GM21528 (cell line): ENCODE measurements at regions not wholly inside any gene's neighbourhood (a gene's known extent, or its start where the extent isn't known, plus 50 kb on each side); places are given as distances from the start of the nearest gene placed in this dataset.
"Not testable (repeated sequence)": the region's sequence is repeated elsewhere in the genome, so short reads cannot be mapped to it uniquely, and the experiment has no call there.

ENCODE experiments used
- ATAC-seq: cut with Tn5 transposase; IDR thresholded peaks from one replicate; pipeline ENCODE4 v1.9.1; 2021; ENCODE audit warnings: mild to moderate bottlenecking, moderate library complexity; ENCODE audit not compliant: unreplicated experiment, low FRiP score

DNA sequence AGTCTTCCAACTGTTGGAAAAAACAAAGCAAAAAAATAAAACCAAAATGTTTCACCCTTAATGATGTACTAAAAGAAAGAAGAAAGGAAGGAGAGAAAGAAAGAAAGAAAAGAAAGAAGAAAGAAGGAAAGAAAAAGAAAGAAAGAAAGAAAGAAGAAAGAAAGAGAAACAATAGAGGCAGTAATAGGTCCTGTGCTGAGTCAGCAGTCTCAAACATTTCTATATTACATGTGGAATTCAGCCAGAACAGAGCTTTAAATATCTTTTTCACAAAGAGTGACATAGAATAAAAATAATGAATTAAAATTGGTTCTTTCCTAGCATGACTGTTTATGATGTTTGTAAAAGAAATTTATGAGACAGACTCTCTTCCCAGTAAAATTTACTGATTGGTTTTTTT is 1135.3 kb upstream of the CDH8 start:
- no peak for ATAC-seq

DNA sequence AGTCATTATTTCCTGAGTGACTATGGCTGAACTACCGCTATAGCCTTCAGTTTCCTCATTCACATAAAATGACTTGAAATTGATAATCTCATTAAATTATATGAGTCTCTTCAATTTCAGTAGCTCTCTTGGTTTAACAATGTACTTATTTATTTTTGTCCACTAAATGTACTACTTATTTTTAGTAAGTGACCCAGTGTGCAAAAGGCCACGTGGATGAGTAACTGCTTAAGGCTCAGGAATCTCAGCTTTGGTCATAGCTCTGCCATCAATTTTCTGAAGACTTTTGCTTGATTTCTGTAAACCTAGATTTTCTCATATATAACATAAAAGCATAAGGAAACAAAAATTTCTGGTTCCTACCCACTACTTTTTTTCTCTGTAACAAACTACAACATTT is 1132.9 kb upstream of the CDH8 start:
- ATAC-seq, result no peak

DNA sequence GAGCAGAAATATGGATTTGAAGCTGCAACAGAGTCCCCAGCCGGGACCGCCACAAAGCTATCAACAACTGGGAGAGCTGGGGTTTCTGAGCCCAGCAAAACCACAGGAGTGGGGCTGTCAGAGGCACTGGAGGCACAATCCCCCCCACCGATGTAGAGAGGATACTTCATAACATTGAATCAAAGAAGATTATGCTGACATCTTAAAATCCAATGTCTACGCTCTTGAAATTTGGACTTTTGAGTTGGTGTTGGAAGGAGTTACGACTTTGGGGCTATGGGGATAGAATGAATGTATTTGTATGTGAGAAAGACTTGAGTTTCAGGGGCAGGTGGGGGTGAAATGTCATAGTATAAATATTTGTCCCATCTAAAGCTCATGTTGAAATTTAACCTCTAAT is 1121.6 kb upstream of the CDH8 start:
- no peak for ATAC-seq

DNA sequence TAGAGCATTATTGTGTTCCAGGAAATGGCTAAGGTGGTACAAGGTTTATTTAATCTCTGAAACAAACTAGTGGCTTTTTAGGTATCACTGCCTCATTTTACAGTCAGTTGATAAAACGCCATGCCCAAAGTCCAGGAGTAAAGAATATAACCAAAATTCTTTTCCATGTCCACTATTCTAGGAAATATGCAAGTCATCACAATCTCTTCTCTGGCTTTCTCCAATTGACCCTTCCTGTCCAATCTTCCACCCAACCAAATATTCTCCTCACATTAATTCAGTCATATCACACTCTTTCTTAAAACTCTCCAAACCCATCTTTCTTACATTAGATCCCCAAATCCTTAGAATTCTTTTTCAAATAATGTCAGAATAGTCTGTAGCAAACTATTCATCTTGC is 1110.0 kb upstream of the CDH8 start:
- ATAC-seq, result no peak

DNA sequence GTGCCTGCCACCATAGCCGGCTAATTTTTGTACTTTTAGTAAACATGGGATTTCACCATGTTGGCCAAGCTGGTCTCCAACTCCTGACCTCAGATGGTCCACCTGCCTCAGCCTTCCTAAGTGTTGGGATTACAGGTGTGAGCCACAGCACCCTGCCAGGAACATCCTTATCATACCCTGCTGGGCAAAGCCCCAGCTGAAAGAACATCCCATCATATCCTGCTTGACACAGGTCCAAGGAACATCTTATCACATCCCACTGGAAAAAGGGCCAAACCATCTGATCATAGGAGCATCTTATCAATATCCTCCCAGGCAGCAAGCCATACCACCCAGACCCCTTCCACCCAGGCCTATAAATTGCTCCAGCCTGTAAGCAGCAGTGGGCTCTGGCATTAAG is 1109.2 kb upstream of the CDH8 start:
- ATAC-seq, result no peak

DNA sequence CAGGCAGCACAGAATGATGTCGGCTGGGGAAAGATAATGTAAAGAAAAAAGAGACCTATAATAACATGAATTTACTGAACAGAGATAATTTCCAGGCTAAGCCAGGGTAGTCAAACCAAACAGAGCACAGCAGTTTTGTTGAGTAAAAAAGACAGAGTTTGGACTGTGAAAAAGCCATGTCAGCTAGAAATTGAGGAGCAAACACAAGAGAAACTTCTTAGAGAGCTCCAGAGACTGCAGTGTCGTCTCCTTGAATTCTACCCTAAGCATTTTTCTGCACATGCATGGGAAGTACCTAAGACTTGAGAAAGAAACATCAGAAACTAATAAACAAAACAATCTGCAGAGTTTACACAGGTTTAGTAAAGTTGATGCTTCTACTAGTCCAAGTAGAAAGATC is 1098.8 kb upstream of the CDH8 start:
- ATAC-seq, result no peak

DNA sequence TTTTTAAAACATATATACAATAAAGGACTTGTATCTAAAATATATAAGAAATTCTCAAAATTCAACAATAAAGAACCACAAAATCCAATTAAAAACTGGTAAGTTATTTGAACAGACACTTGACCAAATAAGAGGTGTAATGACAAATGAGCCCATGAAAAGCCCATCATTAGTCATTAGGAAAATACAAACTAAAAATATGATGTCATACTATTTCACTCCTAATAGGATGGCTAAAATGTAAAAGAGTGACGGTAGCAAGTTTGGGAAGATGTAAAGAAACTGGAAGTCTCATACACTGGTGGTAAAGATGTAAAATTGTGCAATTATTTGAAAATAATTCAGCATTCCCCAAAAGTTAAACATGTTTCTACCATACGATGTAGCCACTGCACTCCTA is 1095.3 kb upstream of the CDH8 start:
- no peak for ATAC-seq

DNA sequence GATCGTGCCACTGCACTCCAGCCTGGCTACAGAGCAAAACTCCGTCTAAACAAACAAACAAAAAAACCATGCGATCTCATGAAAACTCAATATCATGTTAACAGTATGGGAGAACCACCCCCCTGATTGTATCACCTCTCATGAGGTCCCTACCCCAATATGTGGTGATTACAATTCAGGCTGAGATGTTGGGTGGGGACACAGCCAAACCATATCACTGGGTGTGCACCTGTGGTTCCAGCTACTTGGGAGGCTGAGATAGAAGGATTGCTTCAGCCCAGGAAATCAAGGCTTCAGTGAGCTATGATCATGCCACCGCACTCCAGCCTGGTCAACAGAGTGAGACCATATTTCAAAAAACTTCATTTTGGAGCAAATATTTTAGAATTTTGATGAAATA is 1094.7 kb upstream of the CDH8 start:
- ATAC-seq, result no peak

DNA sequence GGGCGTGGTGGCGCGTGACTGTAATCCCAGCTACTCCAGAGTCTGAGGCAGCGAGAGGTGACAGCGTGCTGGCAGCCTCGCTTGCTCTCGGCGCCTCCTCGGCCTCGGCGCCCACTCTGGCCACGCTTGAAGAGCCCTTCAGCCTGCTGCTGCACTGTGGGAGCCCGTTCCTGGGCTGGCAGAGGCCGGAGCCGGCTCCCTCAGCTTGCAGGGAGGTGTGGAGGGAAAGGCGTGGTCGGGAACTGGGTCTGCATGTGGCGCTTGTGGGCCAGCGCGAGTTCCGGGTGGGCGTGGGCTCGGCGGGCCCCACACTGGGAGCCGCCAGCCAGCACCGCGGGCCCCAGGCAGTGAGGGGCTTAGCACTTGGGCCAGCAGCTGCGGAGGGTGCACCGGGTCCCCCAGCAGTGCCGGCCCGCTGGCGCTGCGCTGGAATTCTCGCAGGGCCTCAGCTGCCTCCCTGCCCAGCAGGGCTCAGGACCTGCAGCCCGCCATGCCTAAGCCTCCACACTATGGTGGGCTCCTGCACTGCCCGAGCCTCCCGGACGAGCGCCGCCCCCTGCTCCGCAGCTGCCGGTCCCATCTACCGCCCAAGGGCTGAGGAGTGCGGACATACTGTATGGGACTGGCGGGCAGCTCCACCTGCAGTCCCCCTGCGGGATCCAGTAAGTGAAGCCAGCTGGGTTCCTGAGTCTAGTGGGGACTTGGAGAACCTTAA is 1093.3 kb upstream of the CDH8 start:
- no peak for ATAC-seq

DNA sequence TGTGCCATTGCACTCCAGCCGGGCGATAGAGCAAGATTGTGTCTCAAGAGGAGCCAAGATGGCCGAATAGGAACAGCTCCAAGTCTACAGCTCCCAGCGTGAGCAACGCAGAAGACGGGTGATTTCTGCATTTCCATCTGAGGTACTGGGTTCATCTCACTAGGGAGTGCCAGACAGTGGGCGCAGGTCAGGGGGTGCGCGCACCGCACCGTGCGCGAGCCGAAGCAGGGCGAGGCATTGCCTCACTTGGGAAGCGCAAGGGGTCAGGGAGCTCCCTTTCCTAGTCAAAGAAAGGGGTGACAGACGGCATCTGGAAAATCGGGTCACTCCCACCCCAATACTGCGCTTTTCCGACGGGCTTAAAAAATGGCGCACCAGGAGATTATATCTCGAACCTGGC is 1083.7 kb upstream of the CDH8 start:
- ATAC-seq, result not testable (repeated sequence)

DNA sequence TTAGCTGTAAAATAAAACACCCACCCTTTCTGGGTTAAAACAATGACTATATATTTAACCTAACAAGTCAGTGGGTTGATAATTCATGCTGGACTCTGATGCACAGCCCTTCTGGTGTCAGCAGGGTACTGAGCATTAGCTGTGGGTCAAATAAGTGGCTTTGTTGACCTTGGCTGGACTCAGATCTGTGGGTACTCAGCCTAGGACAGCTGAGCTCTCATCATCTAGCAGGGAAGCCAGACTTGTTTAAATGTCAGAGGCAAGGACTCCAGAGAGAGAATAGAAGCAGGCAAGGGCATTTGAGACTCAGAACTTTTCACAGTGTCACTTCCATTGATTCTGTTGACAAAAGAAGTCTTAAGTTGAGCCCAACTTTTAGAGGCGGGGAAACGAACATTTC is 1063.8 kb upstream of the CDH8 start:
- ATAC-seq, result no peak

DNA sequence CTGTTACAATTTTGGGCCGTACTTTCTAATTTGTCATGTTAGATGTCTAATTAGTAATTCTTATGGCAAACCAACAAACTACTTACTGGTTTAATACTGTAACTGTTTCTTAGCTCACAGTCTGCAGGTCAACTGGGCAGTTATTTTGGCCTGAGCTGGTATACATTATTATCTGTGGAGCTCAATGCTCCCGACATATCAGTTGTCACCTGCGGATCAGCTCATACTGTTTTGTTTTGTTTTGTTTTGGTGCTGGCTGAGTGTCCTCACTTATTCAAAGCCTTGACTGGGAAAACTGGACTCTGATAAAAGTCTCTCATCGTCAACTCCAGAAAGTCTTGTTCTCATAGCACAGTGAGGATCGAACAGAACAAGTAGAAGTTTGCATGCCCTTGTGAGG is 1060.6 kb upstream of the CDH8 start:
- no peak for ATAC-seq

DNA sequence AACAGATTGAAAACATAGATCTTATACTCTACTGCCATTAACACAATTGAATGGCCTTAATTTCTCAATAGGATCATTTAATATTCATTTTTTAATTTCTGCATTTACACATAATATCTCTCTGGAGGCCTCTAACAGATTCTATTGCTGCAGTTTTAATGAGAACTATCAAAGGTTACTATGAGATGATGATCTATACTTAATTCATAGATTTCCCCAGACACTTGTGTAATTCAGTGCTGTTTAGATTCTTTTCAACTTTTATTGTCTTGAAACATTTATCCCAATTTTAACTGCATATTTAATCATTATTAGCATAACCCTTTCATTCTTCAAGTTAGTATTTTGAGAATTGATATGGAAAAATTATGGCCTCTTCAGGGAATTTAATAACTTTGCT is 1056.5 kb upstream of the CDH8 start:
- ATAC-seq, result no peak

DNA sequence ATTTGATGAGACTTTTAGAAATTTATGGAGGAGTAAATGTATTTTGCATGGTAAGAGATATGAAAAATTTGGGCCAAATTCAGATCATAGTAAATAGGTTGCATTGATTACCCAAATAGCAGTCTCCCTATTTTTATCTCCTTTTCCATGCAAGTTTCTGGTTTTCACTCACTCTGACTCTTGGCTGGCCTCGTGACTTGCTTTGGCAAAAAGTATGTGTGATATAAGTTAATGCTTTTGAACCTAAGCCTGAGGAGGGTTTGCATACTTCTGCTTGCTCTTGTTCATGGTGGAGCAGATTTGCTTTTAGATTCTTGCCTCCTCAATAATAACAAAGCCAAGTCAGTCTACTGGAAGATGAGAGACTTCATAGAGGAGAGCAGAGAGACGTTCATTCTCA is 1045.9 kb upstream of the CDH8 start:
- ATAC-seq, result no peak

DNA sequence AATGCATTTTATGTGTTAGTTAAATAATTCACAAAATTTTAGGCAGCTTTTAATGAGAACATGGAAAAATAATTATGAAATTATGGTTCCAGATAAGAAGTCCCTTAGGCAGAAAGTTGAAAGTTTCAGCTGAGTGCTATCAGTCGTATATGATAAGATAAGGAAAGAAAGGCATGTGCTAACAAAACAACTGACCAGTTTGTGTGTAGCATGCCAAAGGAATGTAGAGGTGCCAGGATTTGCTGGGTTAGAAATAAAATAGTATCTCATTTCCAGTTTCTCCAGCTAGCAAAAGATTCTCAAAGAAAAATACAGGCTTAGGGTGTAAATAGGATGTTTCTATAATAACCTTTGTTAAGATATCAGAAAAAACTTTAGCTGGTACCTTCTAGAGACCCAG is 1044.5 kb upstream of the CDH8 start:
- ATAC-seq, result no peak

DNA sequence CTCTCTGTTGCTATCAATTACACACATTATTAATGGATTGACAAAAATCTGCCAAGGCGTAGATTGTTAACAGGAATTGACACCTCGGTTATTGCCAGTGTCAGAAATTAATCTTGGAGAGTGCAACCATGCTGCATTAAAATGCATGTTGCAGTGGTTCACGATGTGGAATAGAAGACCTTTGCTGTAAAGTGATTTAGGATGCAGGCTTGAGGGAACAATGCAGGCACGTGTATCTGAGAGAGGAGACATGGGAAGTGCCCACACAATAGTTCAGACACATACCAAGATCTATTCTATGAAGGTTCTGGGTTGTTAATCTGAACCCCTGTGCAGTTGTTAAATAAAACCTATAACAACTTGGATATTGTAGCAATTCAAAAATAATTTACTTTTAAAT is 1032.8 kb upstream of the CDH8 start:
- no peak for ATAC-seq

DNA sequence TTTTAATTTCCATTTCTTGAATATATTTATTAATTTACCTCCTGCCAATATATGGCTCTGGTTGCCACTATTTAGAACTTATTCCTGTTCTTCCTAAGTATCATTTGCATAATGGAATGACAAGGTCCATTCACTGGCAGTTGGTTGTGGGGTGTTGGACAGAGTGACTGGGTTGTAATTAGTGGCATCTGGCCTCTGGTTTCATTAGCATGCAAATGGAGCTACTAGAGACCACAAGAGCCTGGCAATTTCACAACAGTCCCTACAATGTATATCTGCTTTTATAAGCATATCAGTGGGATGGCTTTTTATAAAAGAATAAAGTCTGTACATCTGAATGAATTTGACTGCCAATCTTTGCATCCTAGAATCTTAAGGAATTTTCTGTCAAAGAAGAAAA is 1030.9 kb upstream of the CDH8 start:
- ATAC-seq, result no peak

DNA sequence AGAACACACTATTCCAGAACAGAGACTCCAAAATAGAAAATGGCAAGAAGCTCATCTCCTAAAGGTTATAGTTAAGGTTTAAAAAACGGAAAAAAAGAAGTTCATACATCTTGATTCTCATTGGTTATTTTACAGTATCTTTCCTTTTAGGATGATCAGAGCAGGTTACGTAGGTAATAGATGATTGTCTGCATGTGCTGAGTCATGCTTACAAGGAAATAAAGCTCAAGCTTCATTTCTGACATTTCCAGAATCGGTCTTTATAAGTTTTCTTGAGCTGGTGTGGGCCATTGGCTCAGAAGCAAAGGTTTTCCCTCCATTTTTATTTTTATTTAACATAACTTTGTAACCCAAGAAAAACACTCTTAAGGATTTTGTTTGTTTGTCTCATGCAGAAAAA is 1030.3 kb upstream of the CDH8 start:
- no peak for ATAC-seq

DNA sequence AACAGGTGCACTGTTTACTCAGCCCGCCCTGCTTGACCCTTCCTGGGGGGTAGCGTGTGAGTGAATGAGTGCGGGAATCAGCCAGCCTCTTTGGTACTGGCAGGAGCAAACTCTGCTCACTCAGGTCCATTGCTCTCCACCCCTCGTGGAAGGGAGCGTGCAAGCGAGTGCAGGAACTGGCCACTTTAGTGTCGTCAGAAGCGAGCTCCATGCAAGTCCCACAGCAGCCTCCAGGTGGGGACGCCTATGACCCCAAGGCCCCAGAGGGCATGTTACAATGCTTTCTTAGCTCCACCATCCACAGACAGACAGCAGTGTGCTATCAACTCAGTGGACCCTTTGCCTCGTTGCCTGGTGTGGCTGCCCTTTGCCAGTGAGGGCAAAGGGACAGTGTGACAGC is 1025.1 kb upstream of the CDH8 start:
- no peak for ATAC-seq

DNA sequence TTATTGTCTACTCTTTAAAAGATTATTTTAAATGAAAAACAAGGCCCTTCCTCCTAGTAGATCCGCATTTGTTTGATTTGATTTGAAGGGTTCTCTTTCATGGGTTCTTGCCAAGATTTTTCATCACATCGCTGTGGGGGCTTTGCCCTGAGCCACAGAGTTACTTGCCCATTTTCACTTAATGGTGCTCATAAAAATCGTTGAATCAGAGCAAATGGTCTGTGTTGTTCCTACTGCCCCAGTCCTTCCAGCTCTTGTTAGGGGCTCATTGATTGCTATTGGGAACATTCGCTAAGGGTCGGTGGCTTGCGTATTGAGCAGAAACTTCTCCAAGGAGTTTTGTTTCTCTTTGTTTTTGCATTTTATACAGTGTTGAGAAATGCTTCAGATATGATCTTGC is 1023.4 kb upstream of the CDH8 start:
- no peak for ATAC-seq

DNA sequence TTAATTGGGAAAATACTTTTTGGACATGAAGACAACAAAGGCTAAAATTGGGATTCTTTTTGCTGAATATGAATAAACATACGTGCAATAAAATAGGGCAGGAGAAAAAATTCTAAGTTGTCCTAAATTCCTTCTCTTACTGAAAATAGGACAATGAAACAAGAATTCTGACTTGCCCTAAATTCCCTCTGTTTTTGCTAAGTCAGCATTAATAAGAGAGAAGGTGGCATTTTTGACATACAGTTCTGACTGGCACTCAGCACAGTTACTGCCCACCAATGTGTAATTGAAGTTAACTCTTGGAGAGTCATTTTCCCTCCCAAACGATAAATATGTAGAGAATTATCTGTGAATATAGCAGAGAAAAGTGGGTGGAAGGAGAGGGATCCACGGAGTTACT is 1021.1 kb upstream of the CDH8 start:
- no peak for ATAC-seq

DNA sequence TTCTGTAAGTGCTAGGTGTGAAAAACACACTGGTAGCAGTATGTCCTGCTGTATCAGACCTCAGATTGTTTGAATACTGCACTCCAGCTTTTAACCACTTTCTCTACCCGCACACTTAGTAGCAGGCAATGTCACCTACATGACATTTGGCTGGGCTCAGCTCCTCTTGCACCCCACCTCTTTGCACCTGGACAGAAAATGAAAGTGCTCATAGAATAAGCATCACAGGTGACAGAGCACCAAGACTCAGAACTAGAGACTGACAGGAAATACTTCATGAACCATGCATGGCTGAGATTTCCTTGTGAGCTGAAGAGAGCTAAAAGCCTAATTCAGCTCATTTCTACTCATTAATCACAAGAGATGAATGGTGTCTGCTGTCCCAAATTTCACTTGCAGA is 1014.2 kb upstream of the CDH8 start:
- ATAC-seq, result no peak
